Activated T-cell treated with anti-CD3 and anti-CD28 coated beads, Interleukin-2, amount 50 U/mL, for 4 hours (primary cell): ENCODE measurements at regions not wholly inside any gene's neighbourhood (a gene's known extent, or its start where the extent isn't known, plus 50 kb on each side); places are given as distances from the start of the nearest gene placed in this dataset.

Source experiments
- ATAC-seq, 2 donors: fragments of 200-7000 bp; cut with Tn5 transposase; one replicate each; pipeline ENCODE4 v1.10.0; 2021
- DNase-seq: peaks from one replicate; pipeline ENCODE4 v3.0.0-alpha.2; 2020
- H3K27me3 Mint-ChIP-seq: one replicate; pipeline ENCODE4 v1.8.0; 2021; ENCODE audit warnings: low read depth, mixed read lengths
- H3K36me3 Mint-ChIP-seq: one replicate; pipeline ENCODE4 v1.8.0; 2022; ENCODE audit warnings: mixed read lengths; ENCODE audit not compliant: insufficient read depth
- H3K4me1 Mint-ChIP-seq: one replicate; pipeline ENCODE4 v1.8.0; 2021; ENCODE audit warnings: low read depth, mixed read lengths
- H3K4me3 Mint-ChIP-seq: one replicate; pipeline ENCODE4 v1.8.0; 2021; ENCODE audit warnings: mild to moderate bottlenecking, moderate library complexity, mixed read lengths
- H3K9me3 Mint-ChIP-seq: one replicate; pipeline ENCODE4 v1.8.0; 2021; ENCODE audit warnings: mixed read lengths

DNA sequence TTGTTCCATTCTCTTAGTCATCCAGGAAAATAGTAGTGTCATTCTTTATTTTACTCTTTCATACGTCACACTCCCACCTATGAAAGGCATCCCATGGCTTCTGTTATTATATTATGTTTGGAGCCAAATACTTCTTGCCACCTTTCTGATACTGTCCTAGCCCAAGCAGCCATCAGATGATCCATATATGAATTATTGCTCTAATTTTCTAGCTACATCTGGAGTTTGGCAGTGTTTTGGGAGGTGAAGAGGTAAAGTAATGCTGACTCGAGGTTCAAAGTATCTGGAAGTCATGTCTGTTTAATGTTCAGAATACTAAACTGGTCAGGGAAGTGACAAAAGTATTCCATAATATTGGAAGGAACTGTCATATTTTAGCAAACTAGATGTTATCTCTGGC is 362.5 kb downstream of the GPR37 start:
- Mint-ChIP-seq H3K36me3 (no peaks in the 10 kb centered on the region), H3K4me3 (no peak overlapping the region), H3K4me1 (no peaks in the 10 kb centered on the region), H3K27me3 (no peaks in the 10 kb centered on the region), H3K9me3 (peaks cover 6% of the 10 kb centered on the region)
- no peak for ATAC-seq
- no peak for DNase-seq

DNA sequence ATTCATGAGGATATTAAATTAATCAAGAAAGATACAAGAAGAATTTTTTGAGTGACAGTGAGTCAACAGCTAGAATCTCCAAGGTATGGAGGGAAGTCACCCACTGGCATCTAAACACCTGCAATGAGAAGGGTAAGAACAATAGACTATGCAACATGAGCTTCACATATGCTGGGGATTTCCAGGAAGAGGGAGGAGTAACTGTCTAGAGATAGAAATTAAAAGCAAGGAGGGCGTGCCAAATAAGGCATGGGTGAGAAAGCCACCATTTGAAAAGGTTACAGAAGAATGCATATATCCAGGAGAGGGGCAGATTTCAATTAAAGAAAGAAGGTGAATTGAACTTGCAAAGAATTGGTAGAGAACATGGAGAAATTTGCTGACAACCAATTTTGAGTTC is 365.7 kb downstream of the GPR37 start:
- Mint-ChIP-seq H3K36me3 (no peaks in the 10 kb centered on the region), H3K4me3 (no peak overlapping the region), H3K4me1 (no peaks in the 10 kb centered on the region), H3K9me3 (peaks cover 10% of the 10 kb centered on the region), H3K27me3 (no peaks in the 10 kb centered on the region)
- DNase-seq (no peak), ATAC-seq (no peak)

DNA sequence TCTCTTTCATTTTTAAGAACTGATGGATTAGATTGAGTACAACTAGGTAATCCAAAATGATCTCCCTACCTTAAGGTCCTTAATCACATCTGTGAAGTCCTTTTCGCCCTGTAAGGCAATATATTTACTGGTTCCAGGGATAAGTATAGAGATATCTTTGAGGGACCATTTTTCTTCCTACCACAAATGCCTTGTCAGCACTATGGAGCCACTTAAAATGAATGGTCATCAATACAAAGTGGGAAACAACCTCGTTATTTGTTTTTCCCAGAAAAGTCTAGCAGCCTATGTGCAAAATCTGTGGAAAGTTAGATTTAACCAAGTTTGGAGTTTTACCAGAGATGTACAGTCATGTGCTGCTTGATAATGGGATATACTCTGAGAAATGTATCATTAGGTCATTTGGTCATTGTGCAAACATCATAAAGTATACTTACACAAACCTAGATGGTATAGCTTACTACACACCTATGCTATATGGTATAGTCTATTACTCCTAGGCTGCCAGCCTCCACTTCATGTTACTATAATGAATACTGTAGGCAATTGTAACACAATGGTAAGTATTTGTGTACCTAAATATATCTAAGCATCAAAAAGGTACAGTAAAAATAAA is 366.2 kb upstream of the TMEM229A start:
- ATAC-seq (no peak), DNase-seq (no peak)
- Mint-ChIP-seq H3K27me3 (no peaks in the 10 kb centered on the region), H3K4me3 (no peak overlapping the region), H3K4me1 (no peaks in the 10 kb centered on the region), H3K9me3 (peaks cover 10% of the 10 kb centered on the region), H3K36me3 (no peaks in the 10 kb centered on the region)

DNA sequence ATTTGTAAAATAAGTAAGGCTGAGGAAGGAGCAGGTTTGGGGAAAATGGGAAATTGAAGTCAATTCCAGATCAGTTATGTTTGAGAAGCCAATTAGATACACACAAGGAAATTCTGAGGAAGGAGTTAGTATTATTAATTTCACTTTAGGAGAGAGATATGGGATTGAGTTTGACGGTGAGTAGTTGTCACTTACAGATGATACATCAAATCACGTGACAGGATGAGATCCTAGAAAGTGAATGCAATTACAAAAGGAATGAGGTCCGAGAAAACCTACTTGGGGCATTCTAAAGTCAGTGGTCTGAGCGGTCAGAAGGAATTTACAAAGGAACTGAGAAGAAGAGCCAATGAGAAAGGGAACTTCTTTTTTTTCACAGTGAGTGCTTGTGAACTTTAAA is 364.3 kb upstream of the TMEM229A start:
- DNase-seq (no peak), ATAC-seq (no peak)
- H3K4me1 Mint-ChIP-seq: no peaks in the 10 kb centered on the region
- H3K4me3 Mint-ChIP-seq: no peak overlapping the region
- no peaks in the 10 kb centered on the region for H3K36me3 Mint-ChIP-seq
- peaks cover 10% of the 10 kb centered on the region for H3K9me3 Mint-ChIP-seq
- no peaks in the 10 kb centered on the region for H3K27me3 Mint-ChIP-seq

GRCh38 chr7:124390301-124390700 is 357.4 kb upstream of the TMEM229A start:
- H3K4me3 Mint-ChIP-seq: no peak overlapping the region
- no peak for DNase-seq
- ATAC-seq: no peak
- H3K4me1 Mint-ChIP-seq: no peaks in the 10 kb centered on the region
- no peaks in the 10 kb centered on the region for H3K27me3 Mint-ChIP-seq
- H3K36me3 Mint-ChIP-seq: no peaks in the 10 kb centered on the region
- H3K9me3 Mint-ChIP-seq: peaks cover 4% of the 10 kb centered on the region

GRCh38 chr7:124388751-124389150 is 355.9 kb upstream of the TMEM229A start:
- no peaks in the 10 kb centered on the region for H3K27me3 Mint-ChIP-seq
- no peak overlapping the region for H3K4me3 Mint-ChIP-seq
- DNase-seq: no peak
- no peaks in the 10 kb centered on the region for H3K36me3 Mint-ChIP-seq
- no peaks in the 10 kb centered on the region for H3K4me1 Mint-ChIP-seq
- no peak for ATAC-seq
- H3K9me3 Mint-ChIP-seq: peaks cover 4% of the 10 kb centered on the region

GRCh38 chr7:124387056-124387455 is 354.2 kb upstream of the TMEM229A start:
- H3K36me3 Mint-ChIP-seq: no peaks in the 10 kb centered on the region
- no peaks in the 10 kb centered on the region for H3K27me3 Mint-ChIP-seq
- H3K9me3 Mint-ChIP-seq: peaks cover 8% of the 10 kb centered on the region
- ATAC-seq (no peak), DNase-seq (no peak)
- no peak overlapping the region for H3K4me3 Mint-ChIP-seq
- no peaks in the 10 kb centered on the region for H3K4me1 Mint-ChIP-seq

DNA sequence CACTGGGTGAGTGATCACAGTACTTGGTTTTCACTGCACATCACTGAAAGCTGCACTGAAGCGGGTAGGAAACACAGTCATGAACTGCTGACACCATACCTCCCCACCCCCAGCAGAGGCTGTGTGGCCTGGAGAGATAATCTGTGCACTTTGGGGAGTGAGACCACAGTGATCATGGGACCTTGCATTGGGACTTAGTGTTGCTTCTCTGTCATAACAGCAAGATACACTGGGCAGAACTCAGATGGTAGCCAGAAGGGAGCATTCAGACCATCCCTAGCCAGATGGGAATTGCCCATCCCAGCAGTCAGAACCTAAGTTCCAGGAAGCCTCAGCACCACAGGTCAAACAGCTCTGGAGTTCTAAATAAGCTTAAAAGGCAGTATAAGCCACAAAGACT is 346.4 kb upstream of the TMEM229A start:
- H3K36me3 Mint-ChIP-seq: no peaks in the 10 kb centered on the region
- H3K27me3 Mint-ChIP-seq: no peaks in the 10 kb centered on the region
- H3K4me3 Mint-ChIP-seq: no peak overlapping the region
- no peaks in the 10 kb centered on the region for H3K4me1 Mint-ChIP-seq
- H3K9me3 Mint-ChIP-seq: peaks cover 17% of the 10 kb centered on the region
- DNase-seq: no peak
- no peak for ATAC-seq

DNA sequence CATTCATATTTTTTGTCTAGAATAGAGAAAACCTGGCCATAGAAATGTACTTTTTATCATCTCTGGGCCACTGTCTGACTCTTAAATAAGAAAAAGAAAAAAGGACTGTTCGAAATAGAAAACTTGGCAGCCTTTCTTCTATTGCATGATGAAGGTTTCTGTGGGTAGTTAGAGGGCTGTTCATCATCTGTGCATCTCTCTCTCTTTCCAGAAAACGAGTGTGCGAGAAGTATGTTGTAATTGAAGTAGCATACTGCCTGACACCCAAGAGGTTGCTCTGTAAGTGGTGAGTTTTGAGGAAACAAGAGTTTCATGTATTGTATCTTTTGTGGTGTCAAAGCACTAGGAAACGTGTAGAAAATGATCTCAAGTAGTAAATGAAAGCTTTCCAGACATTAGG is 343.2 kb upstream of the TMEM229A start:
- Mint-ChIP-seq H3K36me3 (no peaks in the 10 kb centered on the region), H3K4me1 (no peaks in the 10 kb centered on the region), H3K9me3 (peaks cover 13% of the 10 kb centered on the region), H3K27me3 (no peaks in the 10 kb centered on the region), H3K4me3 (no peak overlapping the region)
- no peak for ATAC-seq
- no peak for DNase-seq

- Mint-ChIP-seq H3K27me3 (no peaks in the 10 kb centered on the region), H3K9me3 (peaks cover 13% of the 10 kb centered on the region), H3K36me3 (no peaks in the 10 kb centered on the region), H3K4me1 (no peaks in the 10 kb centered on the region), H3K4me3 (no peak overlapping the region)
- ATAC-seq (no peak), DNase-seq (no peak)
Observed at GRCh38 chr7:124375391-124375790, 342.5 kb upstream of the TMEM229A start.

- no peaks in the 10 kb centered on the region for H3K27me3 Mint-ChIP-seq
- ATAC-seq (no peak), DNase-seq (no peak)
- no peak overlapping the region for H3K4me3 Mint-ChIP-seq
- H3K36me3 Mint-ChIP-seq: no peaks in the 10 kb centered on the region
- peaks cover 5% of the 10 kb centered on the region for H3K9me3 Mint-ChIP-seq
- H3K4me1 Mint-ChIP-seq: no peaks in the 10 kb centered on the region
Observed at GRCh38 chr7:124369310-124369709, 336.4 kb upstream of the TMEM229A start.

DNA sequence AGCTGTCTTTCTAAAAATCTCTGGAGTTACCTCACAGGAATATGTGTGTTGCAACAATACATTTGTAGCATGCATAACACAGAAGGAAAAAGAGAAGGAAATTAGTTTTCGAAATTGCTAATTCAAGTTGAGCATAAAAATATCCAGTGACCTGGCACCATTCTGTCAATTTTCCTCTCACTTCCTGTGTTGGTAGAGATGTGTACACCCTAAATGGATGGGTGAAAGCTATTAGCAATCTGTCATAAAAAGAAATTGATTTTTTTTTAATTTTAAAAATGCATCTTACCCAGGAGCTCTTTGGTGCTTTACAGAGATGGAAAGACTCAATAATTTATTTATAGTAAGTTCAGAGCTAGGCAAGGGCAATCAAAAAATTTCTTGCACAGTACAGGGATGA is 333.3 kb upstream of the TMEM229A start:
- Mint-ChIP-seq H3K4me1 (no peaks in the 10 kb centered on the region), H3K4me3 (no peak overlapping the region), H3K9me3 (peaks cover 17% of the 10 kb centered on the region), H3K27me3 (no peaks in the 10 kb centered on the region), H3K36me3 (no peaks in the 10 kb centered on the region)
- DNase-seq: no peak
- no peak for ATAC-seq

DNA sequence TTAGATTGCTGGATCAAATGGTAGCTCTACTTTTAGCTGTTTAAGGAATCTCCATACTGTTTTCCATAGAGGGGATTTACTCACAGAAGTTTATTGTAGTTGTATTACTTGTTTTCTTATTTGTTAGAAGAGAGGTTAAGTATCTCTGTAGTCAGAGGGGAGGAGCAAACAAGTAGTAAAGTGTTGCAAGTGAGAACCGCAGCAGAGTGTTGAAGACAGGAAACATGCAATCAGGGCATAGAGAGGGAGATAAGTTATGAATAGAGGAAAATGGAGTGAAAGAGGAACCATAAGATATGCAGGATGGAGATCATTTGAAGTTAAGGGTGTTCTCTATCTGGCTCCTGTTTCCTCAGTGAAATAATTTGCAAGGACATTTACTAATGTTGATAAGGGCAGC is 331.4 kb upstream of the TMEM229A start:
- no peaks in the 10 kb centered on the region for H3K36me3 Mint-ChIP-seq
- ATAC-seq (no peak), DNase-seq (no peak)
- peaks cover 19% of the 10 kb centered on the region for H3K9me3 Mint-ChIP-seq
- H3K27me3 Mint-ChIP-seq: no peaks in the 10 kb centered on the region
- no peaks in the 10 kb centered on the region for H3K4me1 Mint-ChIP-seq
- H3K4me3 Mint-ChIP-seq: no peak overlapping the region

DNA sequence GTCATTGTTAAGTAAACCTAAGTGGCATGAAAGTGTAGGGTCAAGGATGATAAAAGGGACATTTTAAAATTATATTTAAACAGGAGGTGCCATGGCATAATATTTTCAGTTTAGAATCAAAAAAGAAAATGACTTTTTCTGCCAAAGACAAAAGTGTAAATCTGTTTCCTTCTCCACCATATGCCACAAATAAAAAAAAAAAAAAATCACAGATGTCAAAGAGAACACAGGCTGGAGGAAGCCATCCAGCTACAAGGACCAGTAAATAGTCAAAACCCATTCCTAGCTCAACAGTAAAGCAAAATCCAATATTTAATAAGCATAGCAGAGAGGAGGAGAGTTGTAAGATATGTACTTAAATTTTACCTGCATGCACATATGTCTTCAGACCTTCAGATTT is 321.3 kb upstream of the TMEM229A start:
- Mint-ChIP-seq H3K4me3 (no peak overlapping the region), H3K27me3 (no peaks in the 10 kb centered on the region), H3K9me3 (peaks cover under 1% of the 10 kb centered on the region), H3K4me1 (no peaks in the 10 kb centered on the region), H3K36me3 (no peaks in the 10 kb centered on the region)
- no peak for DNase-seq
- ATAC-seq: no peak

DNA sequence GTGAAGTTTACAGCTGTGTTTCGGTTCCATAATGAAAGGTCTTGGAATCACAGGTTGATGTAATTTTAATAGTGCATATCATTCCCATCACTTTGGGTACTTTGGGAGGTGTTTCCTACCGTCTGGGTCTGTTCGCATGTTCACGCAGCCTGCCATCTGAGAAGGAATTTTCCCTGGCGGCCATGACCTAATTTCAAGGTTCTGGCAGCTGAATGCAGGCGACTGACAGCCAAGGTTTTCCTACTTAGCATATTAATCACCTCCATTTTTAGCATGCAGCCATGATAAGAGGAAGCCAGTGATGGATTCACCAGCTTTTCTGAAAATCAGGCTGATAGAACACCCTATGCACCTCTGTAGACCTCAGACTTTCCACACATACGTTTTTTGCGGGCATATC is 319.1 kb upstream of the TMEM229A start:
- H3K36me3 Mint-ChIP-seq: no peaks in the 10 kb centered on the region
- H3K9me3 Mint-ChIP-seq: peaks cover 6% of the 10 kb centered on the region
- no peaks in the 10 kb centered on the region for H3K4me1 Mint-ChIP-seq
- no peak overlapping the region for H3K4me3 Mint-ChIP-seq
- ATAC-seq: no peak
- DNase-seq: no peak
- H3K27me3 Mint-ChIP-seq: no peaks in the 10 kb centered on the region

DNA sequence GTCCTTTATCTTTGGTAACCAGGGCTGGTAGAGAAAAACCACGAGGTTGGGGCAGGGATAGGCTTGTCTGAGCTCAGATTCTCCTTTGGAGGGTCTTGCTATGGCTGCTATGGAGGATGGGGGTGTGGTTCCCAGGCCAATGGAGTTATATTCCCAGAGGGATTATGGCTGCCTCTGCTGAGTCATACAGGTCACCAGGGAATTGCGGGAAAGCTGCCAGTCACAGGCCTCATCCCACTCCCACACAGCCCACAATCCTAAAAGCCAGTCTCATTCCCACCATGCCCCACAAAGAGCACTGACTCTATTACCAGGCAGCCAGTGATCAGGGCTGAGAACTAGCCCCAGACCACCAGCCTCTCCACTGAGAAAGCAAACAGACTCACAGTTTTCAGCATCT is 316.6 kb upstream of the TMEM229A start:
- no peak overlapping the region for H3K4me3 Mint-ChIP-seq
- H3K9me3 Mint-ChIP-seq: peaks cover 17% of the 10 kb centered on the region
- no peak for ATAC-seq
- H3K36me3 Mint-ChIP-seq: no peaks in the 10 kb centered on the region
- H3K27me3 Mint-ChIP-seq: no peaks in the 10 kb centered on the region
- DNase-seq: no peak
- H3K4me1 Mint-ChIP-seq: no peaks in the 10 kb centered on the region
